Tibial nerve (tissue), 4 donors: ENCODE measurements at regions not wholly inside any gene's neighbourhood (a gene's known extent, or its start where the extent isn't known, plus 50 kb on each side); places are given as distances from the start of the nearest gene placed in this dataset.

Source experiments
- EP300 ChIP-seq, 2 donors: sonication (generic); formaldehyde crosslinking; IDR thresholded peaks; one replicate each; pipeline ENCODE4 v1.6.1; 2017; ENCODE audit warnings: antibody characterized with exemption in 2 of 2, mild to moderate bottlenecking in 1 of 2
- POLR2A ChIP-seq, 2 donors: fragments of 450-650 bp; IDR thresholded peaks; one replicate each; pipeline ENCODE4 v1.6.1; 2017; ENCODE audit warnings: antibody characterized with exemption in 2 of 2, mild to moderate bottlenecking in 2 of 2, moderate library complexity in 2 of 2
- TF ChIP-seq, protein P1 (sequence below), 5 experiments: fragments of 200-600 bp in 3 of 5; fragments of 450-650 bp in 2 of 5; sonication (generic) in 3 of 5; IDR thresholded peaks; one replicate each; pipeline ENCODE4 v1.5.1; 2016 to 2019; ENCODE audit warnings: antibody characterized with exemption in 5 of 5, mild to moderate bottlenecking in 3 of 5, moderate library complexity in 2 of 5

DNA sequence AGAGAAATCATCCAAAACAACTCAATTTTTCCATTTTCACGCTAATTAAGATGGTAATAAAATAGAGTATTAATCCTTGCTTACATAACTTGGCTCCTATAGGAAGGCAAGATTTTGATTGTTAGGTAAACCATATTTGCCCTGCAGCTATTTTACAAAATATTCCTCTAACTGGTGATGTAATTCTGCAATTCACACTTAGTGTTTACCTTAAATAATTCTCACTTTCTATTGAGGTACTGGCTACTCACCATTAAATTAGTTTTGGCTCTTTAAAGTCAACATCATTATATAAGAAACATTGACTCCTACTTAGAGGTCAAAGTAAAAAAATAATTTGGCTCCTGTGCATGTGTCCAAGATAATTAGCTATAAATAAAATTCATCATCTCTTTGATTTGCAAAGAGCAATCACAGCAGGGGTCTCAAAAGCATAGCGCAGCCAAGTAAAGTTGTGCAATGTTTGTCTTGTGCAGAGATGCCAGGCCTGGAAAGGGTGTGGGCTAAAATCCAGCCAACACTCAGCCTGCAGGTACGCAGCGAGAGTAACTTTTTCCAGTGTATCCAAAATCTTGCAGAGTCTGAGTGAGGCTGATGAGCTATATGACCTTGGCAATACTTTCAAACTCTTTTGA is 501.2 kb downstream of the MMUT start:
- TF ChIP-seq POLR2A (IDR thresholded peaks at IDR 0.05) = no peak
- no peak for TF ChIP-seq EP300 (IDR thresholded peaks at IDR 0.05)
- TF ChIP-seq, protein P1, sequence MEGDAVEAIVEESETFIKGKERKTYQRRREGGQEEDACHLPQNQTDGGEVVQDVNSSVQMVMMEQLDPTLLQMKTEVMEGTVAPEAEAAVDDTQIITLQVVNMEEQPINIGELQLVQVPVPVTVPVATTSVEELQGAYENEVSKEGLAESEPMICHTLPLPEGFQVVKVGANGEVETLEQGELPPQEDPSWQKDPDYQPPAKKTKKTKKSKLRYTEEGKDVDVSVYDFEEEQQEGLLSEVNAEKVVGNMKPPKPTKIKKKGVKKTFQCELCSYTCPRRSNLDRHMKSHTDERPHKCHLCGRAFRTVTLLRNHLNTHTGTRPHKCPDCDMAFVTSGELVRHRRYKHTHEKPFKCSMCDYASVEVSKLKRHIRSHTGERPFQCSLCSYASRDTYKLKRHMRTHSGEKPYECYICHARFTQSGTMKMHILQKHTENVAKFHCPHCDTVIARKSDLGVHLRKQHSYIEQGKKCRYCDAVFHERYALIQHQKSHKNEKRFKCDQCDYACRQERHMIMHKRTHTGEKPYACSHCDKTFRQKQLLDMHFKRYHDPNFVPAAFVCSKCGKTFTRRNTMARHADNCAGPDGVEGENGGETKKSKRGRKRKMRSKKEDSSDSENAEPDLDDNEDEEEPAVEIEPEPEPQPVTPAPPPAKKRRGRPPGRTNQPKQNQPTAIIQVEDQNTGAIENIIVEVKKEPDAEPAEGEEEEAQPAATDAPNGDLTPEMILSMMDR (IDR thresholded peaks at IDR 0.05) = no peak
